Panc1 (cell line): ENCODE measurements at regions not wholly inside any gene's neighbourhood (a gene's known extent, or its start where the extent isn't known, plus 50 kb on each side); places are given as distances from the start of the nearest gene placed in this dataset.

ENCODE experiments used
- ATAC-seq: fragments of 200-7000 bp; cut with Tn5 transposase; 2 replicates; pipeline ENCODE4 v1.9.1; 2020; ENCODE audit warnings: mild to moderate bottlenecking, moderate library complexity
- BruUV-seq: library from RNA; stranded (reverse); fragments of 400-500 nt; replicated peaks from 2 replicates; lab custom pipeline; 2021; lab: Mats Ljungman, UMichigan
- CTCF ChIA-PET: fragments of 300-600 bp; sonication (Branson Sonifier 250); formaldehyde crosslinking; loops from one replicate; lab custom pipeline; 2022; ENCODE audit warnings: antibody characterized with exemption; lab: Charles Lee
- POLR2A ChIA-PET: fragments of 300-600 bp; sonication (Branson Sonifier 250); formaldehyde crosslinking; loops from one replicate; lab custom pipeline; 2022; ENCODE audit warnings: antibody characterized with exemption; lab: Charles Lee
- DNase-seq: peaks from one replicate; pipeline ENCODE4 v3.0.0-alpha.2; 2010; ENCODE audit warnings: low read depth, low spot score
- H3K27ac ChIP-seq: 2 replicates; pipeline ENCODE4 v1.5.1; 2011; ENCODE audit warnings: mild to moderate bottlenecking, low read length, inconsistent platforms
- H3K27me3 ChIP-seq: fragments of 200-500 bp; sonication (Bioruptor generic); 2 replicates; pipeline ENCODE4 v1.6.0; 2014; ENCODE audit warnings: low read length, inconsistent platforms; ENCODE audit not compliant: control insufficient read depth, insufficient read depth
- H3K36me3 ChIP-seq: fragments of 200-500 bp; sonication (Bioruptor generic); 2 replicates; pipeline ENCODE4 v1.5.1; 2014; ENCODE audit warnings: inconsistent platforms, mild to moderate bottlenecking, low read length, moderate library complexity; ENCODE audit not compliant: control insufficient read depth, insufficient read depth
- H3K4me1 ChIP-seq: 2 replicates; pipeline ENCODE4 v1.5.1; 2011; ENCODE audit warnings: inconsistent platforms, mild to moderate bottlenecking, low read length, moderate library complexity; ENCODE audit not compliant: control insufficient read depth, insufficient read depth
- H3K4me3 ChIP-seq, 2 experiments: 2 replicates each; pipeline ENCODE4 v1.5.1; 2011 to 2012; ENCODE audit warnings: low read depth in 2 of 2, low read length in 2 of 2, mild to moderate bottlenecking in 2 of 2, inconsistent platforms in 1 of 2, moderate library complexity in 1 of 2
- H3K9me3 ChIP-seq: fragments of 200-500 bp; sonication (Bioruptor generic); 2 replicates; pipeline ENCODE4 v1.5.1; 2014; ENCODE audit warnings: low read depth, mild to moderate bottlenecking, inconsistent platforms, low read length, moderate library complexity; ENCODE audit not compliant: control insufficient read depth, insufficient read depth
- CTCF ChIP-seq: fragments of 450-650 bp; IDR thresholded peaks from 2 replicates; pipeline ENCODE4 v1.5.1; 2017; ENCODE audit warnings: mild to moderate bottlenecking
- POLR2AphosphoS5 ChIP-seq: IDR thresholded peaks from 2 replicates; pipeline ENCODE4 v1.6.1; 2012; ENCODE audit warnings: mild to moderate bottlenecking, low read depth, low read length, moderate library complexity
- REST ChIP-seq, 2 experiments: IDR thresholded peaks; 2 replicates each; pipeline ENCODE4 v1.6.1; 2011 to 2012; ENCODE audit warnings: low read depth in 2 of 2, control low read depth in 1 of 2, low read length in 1 of 2, mild to moderate bottlenecking in 1 of 2, moderate library complexity in 1 of 2; ENCODE audit not compliant: insufficient read depth in 1 of 2
- SIN3A ChIP-seq: IDR thresholded peaks from 2 replicates; pipeline ENCODE4 v1.6.1; 2012; ENCODE audit warnings: low read depth, mild to moderate bottlenecking, low read length, moderate library complexity, borderline replicate concordance; ENCODE audit not compliant: insufficient read depth
- TCF7L2 ChIP-seq: IDR thresholded peaks from 2 replicates; pipeline ENCODE4 v1.6.1; 2011; ENCODE audit warnings: mild to moderate bottlenecking, low read depth, low read length, inconsistent platforms
- in situ Hi-C: cut with HindIII; loops from 2 replicates; pipeline ENCODE4 v1.10.0; 2016; ENCODE audit warnings: low sequenced_read_pairs, low pct_unique_long_range_greater_than_20kb
- intact Hi-C: fragments of 100-400 bp; cut with micrococcal nuclease; formaldehyde crosslinking; loops from one replicate; pipeline ENCODE4 v1.10.0; 2022; ENCODE audit not compliant: unreplicated experiment

- POLR2A ChIA-PET: no interaction called here
- Histone ChIP-seq H3K27ac (no peak overlapping the region), H3K9me3 (no peaks in the 10 kb centered on the region), H3K27me3 (peaks cover 3% of the 10 kb centered on the region; the same call in 1 of the 2 replicates), H3K4me1 (no peaks in the 10 kb centered on the region), H3K36me3 (no peaks in the 10 kb centered on the region), H3K4me3 (no peak overlapping the region)
- BruUV-seq: no TSS peak
- intact Hi-C loops (no loop called here), in situ Hi-C loops (no loop called here)
- TF ChIP-seq SIN3A (no peak), TCF7L2 (no peak), POLR2AphosphoS5 (no peak), REST (IDR thresholded peaks at IDR 0.05; ENCODE audit: insufficient read depth in 1 of 2, low read depth in 2 of 2, low read length in 1 of 2) (no peak), CTCF (no peak)
- ATAC-seq: no peak
- no peak for DNase-seq
- CTCF ChIA-PET: no interaction called here
These were observed 160.8 kb upstream of the MAP1B start for GRCh38 chr5:71946343-71947030.

- H3K4me3 ChIP-seq: no peak overlapping the region
- no peak for ATAC-seq
- H3K4me1 ChIP-seq: no peaks in the 10 kb centered on the region
- TF ChIP-seq CTCF (no peak), TCF7L2 (no peak), POLR2AphosphoS5 (no peak), REST (IDR thresholded peaks at IDR 0.05; ENCODE audit: insufficient read depth in 1 of 2, low read depth in 2 of 2, low read length in 1 of 2) (no peak), SIN3A (no peak)
- BruUV-seq: no TSS peak
- ChIA-PET POLR2A (no interaction called here), CTCF (no interaction called here)
- no peaks in the 10 kb centered on the region for H3K27me3 ChIP-seq
- H3K9me3 ChIP-seq: no peaks in the 10 kb centered on the region
- intact Hi-C loops (no loop called here), in situ Hi-C loops (no loop called here)
- DNase-seq: no peak
- H3K27ac ChIP-seq: no peak overlapping the region
- H3K36me3 ChIP-seq: no peaks in the 10 kb centered on the region
These were observed 159.1 kb upstream of the MAP1B start for GRCh38 chr5:71948206-71948605.
